ENCODE measurements at regions not wholly inside any gene's neighbourhood (a gene's known extent, or its start where the extent isn't known, plus 50 kb on each side); places are given as distances from the start of the nearest gene placed in this dataset.

- TF ChIP-seq CTCF (IDR thresholded peaks at IDR 0.05 in 2 of 3, conservative IDR thresholded peaks at IDR 0.05 in 1 of 3; ENCODE audit: borderline replicate concordance in 1 of 3, insufficient read depth in 1 of 3, low read depth in 2 of 3, low read length in 2 of 3) (no peak), POLR2A (IDR thresholded peaks at IDR 0.05; ENCODE audit: borderline replicate concordance, extremely low read depth, insufficient read depth, insufficient read length) (no peak), EGR1 (IDR thresholded peaks at IDR 0.05; ENCODE audit: low read depth) (no peak), EZH2 (IDR thresholded peaks at IDR 0.05) (no peak), POLR2AphosphoS5 (IDR thresholded peaks at IDR 0.05; ENCODE audit: low read depth, low read length) (no peak), TCF7L2 (IDR thresholded peaks at IDR 0.05; ENCODE audit: borderline replicate concordance, extremely low read depth, insufficient read depth, insufficient read length) (no peak), ZNF274 (IDR thresholded peaks at IDR 0.05; ENCODE audit: low read depth, low read length) (no peak), RAD21 (IDR thresholded peaks at IDR 0.05; ENCODE audit: low read depth) (no peak), YY1 (IDR thresholded peaks at IDR 0.05; ENCODE audit: extremely low read depth, insufficient replicate concordance, low read depth, low read length) (no peak), ZBTB33 (IDR thresholded peaks at IDR 0.05; ENCODE audit: extremely low read depth, insufficient replicate concordance, low read length) (no peak), EZH2phosphoT487 (IDR thresholded peaks at IDR 0.05; ENCODE audit: borderline replicate concordance) (no peak), SIN3A (IDR thresholded peaks at IDR 0.05; ENCODE audit: low read depth) (no peak), CEBPB (IDR thresholded peaks at IDR 0.05; ENCODE audit: low read depth) (no peak)
Observed at GRCh38 chr22:44569561-44569991, 71.5 kb upstream of the RTL6 start.
